ENCODE measurements at regions not wholly inside any gene's neighbourhood (a gene's known extent, or its start where the extent isn't known, plus 50 kb on each side); places are given as distances from the start of the nearest gene placed in this dataset.

- TF ChIP-seq, protein P1, sequence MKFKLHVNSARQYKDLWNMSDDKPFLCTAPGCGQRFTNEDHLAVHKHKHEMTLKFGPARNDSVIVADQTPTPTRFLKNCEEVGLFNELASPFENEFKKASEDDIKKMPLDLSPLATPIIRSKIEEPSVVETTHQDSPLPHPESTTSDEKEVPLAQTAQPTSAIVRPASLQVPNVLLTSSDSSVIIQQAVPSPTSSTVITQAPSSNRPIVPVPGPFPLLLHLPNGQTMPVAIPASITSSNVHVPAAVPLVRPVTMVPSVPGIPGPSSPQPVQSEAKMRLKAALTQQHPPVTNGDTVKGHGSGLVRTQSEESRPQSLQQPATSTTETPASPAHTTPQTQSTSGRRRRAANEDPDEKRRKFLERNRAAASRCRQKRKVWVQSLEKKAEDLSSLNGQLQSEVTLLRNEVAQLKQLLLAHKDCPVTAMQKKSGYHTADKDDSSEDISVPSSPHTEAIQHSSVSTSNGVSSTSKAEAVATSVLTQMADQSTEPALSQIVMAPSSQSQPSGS (IDR thresholded peaks at IDR 0.05; ENCODE audit: low read length) = no peak
Observed at GRCh38 chr3:193903512-193903817, 232.5 kb upstream of the HES1 start (continued).

All from H1 (cell line).